Keratinocyte (primary cell): ENCODE measurements at regions not wholly inside any gene's neighbourhood (a gene's known extent, or its start where the extent isn't known, plus 50 kb on each side); places are given as distances from the start of the nearest gene placed in this dataset.

Experiments
- CTCF ChIP-seq, 3 experiments: IDR thresholded peaks in 1 of 3; conservative IDR thresholded peaks in 1 of 3; optimal IDR thresholded peaks in 1 of 3; 2 replicates in 2 of 3; 3 replicates in 1 of 3; pipeline versions ENCODE3 to v1.5.1; 2011; ENCODE audit warnings: low read length in 3 of 3, mild to moderate bottlenecking in 3 of 3, moderate library complexity in 2 of 3, control low read depth in 1 of 3, inconsistent platforms in 1 of 3; ENCODE audit not compliant: insufficient read depth in 2 of 3; ENCODE audit errors: extremely low read depth in 1 of 3
- EZH2 ChIP-seq: IDR thresholded peaks from one replicate; pipeline ENCODE4 v1.6.1; 2012; ENCODE audit warnings: inconsistent platforms, mild to moderate bottlenecking, low read length, moderate library complexity

DNA sequence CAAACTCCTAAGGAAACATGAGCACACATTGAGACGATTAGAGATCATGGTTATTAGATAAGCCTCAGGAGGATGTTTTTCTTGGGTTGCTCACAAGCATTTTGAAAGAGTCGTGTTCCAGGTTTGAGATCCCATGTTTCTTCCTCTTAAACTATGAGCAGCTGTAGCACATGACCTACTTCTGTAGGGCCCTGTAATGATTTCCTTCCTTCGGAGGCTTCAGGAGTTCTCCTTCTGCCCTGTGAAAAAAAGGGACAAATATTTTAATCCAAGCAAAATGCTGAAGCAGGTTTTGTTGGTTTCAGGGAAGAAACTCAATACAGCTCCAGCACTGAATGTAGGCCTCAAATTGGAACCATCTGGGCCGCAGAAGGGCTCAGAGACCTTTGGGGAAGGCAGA is 82.6 kb downstream of the POU3F3 start:
- TF ChIP-seq CTCF (optimal IDR thresholded peaks at IDR 0.05 in 1 of 3, IDR thresholded peaks at IDR 0.05 in 1 of 3, conservative IDR thresholded peaks at IDR 0.05 in 1 of 3; ENCODE audit: extremely low read depth in 1 of 3, insufficient read depth in 2 of 3, low read length in 3 of 3) = no peak
- TF ChIP-seq EZH2 = no peak
